ENCODE measurements at regions not wholly inside any gene's neighbourhood (a gene's known extent, or its start where the extent isn't known, plus 50 kb on each side); places are given as distances from the start of the nearest gene placed in this dataset.
"Not testable (repeated sequence)": the region's sequence is repeated elsewhere in the genome, so short reads cannot be mapped to it uniquely, and the experiment has no call there.

- H3K4me3 ChIP-seq, H3K9me3 ChIP-seq, DNase-seq, H3K36me3 ChIP-seq, H3K27me3 ChIP-seq: not testable (repeated sequence)
These were observed 83.5 kb upstream of the SFSWAP start for GRCh38 chr12:131627151-131628022.

DNA sequence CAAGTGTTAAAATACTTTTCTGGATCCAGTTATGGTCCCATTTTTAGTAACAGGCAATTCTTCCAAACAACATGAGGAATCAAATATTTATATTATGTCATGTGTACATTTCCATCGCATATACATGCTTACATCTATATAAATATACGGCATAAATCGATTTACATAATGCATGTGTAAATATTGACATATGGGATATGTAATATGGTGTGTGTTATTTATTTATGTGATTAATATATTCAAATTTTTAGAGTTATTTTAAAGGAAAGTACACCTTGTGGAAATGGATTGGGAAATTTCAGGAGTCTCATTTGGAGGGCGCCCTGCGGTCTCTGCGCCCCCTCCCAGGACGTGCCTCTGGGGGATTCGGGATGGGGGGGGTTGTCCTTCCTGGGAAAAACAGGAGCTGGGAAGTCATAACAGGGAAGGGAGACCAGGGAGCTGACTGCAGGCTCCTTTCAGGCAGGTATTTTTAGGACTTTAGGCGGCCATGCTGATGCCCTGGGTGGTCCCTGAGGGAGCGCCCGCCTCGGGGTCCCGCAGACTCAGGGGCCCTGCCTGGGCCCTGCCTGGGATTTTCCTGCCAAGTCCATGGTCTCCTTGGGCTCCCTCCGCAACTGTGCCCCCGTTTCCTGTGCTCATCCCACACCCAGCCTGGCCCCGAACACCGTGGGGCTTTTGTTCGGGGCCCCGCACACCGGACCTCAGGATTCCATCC lies 82.7 kb upstream of the SFSWAP start:
- Histone ChIP-seq H3K4me3 (no peak overlapping the region), H3K27me3 (peaks cover 5% of the 10 kb centered on the region; the same call in 1 of the 2 replicates), H3K36me3 (no peaks in the 10 kb centered on the region), H3K9me3 (no peaks in the 10 kb centered on the region)
- DNase-seq: no peak

DNA sequence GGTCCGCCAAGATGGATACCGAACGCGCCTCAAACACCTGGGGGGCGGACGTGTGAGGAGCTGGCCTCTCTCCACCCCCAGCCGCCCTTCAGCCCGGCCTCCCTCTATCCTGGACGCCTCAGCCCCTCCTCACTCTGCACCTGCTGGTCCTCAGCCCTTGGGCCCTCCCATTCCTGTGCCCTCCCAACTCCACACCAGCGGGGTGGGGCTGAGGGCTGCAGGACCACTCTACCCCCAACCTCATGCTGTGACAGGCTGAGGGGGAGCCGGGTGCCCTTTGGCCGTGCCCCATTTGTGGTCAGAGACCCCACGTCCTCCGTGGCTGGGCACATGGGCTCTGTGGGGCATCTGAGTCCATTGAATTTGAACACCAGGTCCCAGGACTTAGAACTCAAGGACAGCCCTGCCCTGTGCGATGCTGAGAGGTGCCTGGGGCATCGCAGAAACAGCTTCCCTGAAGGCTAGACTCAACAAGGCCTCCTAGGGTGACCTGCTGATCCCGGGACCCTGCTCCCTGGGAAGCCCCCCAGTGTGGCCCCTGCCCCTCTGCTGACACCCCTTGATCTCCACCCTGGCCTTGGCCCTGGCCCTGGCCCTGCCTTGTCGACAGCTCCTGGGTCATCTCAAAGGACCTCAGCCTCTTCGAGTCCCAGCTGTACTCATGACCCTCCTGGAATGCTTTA lies 82.0 kb upstream of the SFSWAP start:
- no peak for DNase-seq
- Histone ChIP-seq H3K27me3 (peaks cover 5% of the 10 kb centered on the region; the same call in 1 of the 2 replicates), H3K4me3 (no peak overlapping the region), H3K9me3 (no peaks in the 10 kb centered on the region), H3K36me3 (no peaks in the 10 kb centered on the region)

DNA sequence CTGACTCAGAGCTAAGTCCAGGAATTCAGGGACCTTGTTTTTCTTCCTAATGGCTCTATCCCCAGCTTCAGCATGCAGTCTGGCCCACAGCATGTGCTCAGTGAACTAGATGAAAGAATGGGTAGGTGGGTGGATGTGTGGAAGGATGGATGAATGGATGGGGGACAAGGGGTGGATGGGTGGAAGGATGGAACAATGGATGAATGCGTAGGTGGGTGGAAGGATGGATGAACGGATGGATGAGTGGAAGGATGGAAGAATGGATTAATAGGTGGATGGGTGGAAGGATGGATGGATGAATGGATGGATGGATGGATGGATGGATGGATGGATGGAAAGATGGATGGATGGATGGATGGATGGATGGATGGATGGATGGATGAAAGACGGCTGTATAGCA lies 79.7 kb upstream of the SFSWAP start:
- no peaks in the 10 kb centered on the region for H3K9me3 ChIP-seq
- H3K27me3 ChIP-seq: peaks cover 9% of the 10 kb centered on the region; the same call in 1 of the 2 replicates
- no peak for DNase-seq
- no peak overlapping the region for H3K4me3 ChIP-seq
- H3K36me3 ChIP-seq: no peaks in the 10 kb centered on the region

GRCh38 chr12:131631889-131632651 lies 78.8 kb upstream of the SFSWAP start:
- not testable (repeated sequence) for H3K27me3 ChIP-seq, H3K4me3 ChIP-seq, H3K9me3 ChIP-seq, H3K36me3 ChIP-seq, DNase-seq

GRCh38 chr12:131632652-131633023 lies 78.3 kb upstream of the SFSWAP start:
- H3K36me3 ChIP-seq, DNase-seq, H3K27me3 ChIP-seq: not testable (repeated sequence)

GRCh38 chr12:131633610-131634009 lies 77.3 kb upstream of the SFSWAP start:
- not testable (repeated sequence) for DNase-seq, H3K36me3 ChIP-seq, H3K27me3 ChIP-seq, H3K4me3 ChIP-seq, H3K9me3 ChIP-seq

More at GRCh38 chr12:131632652-131633023, 78.3 kb upstream of the SFSWAP start:
- not testable (repeated sequence) for H3K4me3 ChIP-seq, H3K9me3 ChIP-seq

GRCh38 chr12:131634037-131634436 lies 76.9 kb upstream of the SFSWAP start:
- DNase-seq: no peak
- Histone ChIP-seq H3K36me3 (no peaks in the 10 kb centered on the region), H3K27me3 (peaks cover 4% of the 10 kb centered on the region; the same call in 1 of the 2 replicates), H3K4me3 (no peak overlapping the region), H3K9me3 (no peaks in the 10 kb centered on the region)

DNA sequence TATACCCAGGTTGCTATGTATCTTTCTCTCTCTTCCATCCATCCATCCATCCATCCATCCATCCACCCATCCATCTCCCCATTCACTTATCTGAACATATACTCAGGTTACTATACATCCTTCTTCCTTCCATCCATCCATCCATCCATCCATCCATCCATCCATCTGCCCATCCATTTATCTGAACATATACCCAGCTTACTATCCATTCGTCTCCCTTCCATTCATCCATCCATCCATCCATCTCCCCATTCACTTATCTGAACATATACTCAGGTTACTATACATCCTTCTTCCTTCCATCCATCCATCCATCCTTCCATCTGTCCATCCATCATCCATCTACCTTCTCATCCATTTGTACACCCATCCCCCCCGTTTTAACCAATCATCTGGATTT lies 75.9 kb upstream of the SFSWAP start:
- not testable (repeated sequence) for H3K36me3 ChIP-seq, H3K4me3 ChIP-seq, H3K9me3 ChIP-seq, H3K27me3 ChIP-seq, DNase-seq

DNA sequence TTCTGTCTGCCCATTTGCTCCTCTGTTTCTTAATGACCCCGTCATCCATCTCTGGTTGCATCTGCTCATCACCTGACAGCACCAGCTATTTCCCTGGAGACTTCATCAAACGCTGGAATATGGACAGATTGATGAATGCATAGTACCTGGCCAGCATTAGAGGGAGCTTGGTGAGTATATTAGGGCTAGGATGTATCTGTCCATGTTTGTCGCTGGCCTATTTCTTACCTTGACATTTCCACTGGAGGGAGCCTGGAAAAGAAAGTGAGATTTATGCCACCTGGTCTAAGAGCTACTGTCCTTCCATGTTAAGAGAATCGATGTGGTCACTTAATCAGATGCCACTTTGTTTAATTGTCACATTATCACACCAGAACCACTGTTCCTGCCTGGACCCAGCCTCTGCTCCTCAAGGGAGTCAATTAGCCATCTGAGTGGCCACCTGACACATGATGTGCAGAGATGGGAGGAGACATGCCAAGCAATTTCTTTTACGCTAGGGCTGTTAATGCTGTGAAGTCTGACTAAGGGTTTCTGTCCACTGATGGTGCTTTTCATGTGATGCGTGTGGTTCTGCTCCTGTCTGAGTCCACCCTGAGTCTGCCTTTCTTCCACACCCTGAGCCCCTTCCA lies 75.3 kb upstream of the SFSWAP start:
- Histone ChIP-seq H3K36me3 (no peaks in the 10 kb centered on the region), H3K4me3 (no peak overlapping the region), H3K9me3 (no peaks in the 10 kb centered on the region), H3K27me3 (peaks cover 4% of the 10 kb centered on the region; the same call in 1 of the 2 replicates)
- DNase-seq: no peak

DNA sequence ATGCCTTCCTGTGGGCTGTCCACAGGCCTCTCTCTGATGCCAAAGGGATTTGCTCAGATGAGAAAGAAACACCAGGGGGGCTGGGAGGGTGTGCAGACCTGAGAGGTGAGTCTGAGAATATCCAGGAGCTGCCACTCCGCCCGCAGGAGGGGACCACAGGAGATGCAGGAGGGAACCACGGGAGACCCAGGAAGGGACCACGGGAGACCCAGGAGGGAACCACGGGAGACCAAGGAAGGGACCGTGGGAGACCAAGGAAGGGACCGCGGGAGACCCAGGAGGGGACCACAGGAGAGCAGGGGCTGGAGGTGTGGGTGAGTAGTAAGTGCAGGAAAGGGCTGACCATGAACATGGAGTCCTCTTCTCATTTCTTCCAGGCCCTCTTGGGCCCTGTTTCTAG lies 74.6 kb upstream of the SFSWAP start:
- DNase-seq: no peak
- Histone ChIP-seq H3K36me3 (no peaks in the 10 kb centered on the region), H3K9me3 (no peaks in the 10 kb centered on the region), H3K27me3 (peaks cover 4% of the 10 kb centered on the region; the same call in 1 of the 2 replicates), H3K4me3 (no peak overlapping the region)

GRCh38 chr12:131636940-131637750 lies 73.7 kb upstream of the SFSWAP start:
- Histone ChIP-seq H3K9me3 (no peaks in the 10 kb centered on the region), H3K27me3 (peaks cover 4% of the 10 kb centered on the region; the same call in 1 of the 2 replicates), H3K36me3 (no peaks in the 10 kb centered on the region), H3K4me3 (no peak overlapping the region)
- DNase-seq: no peak

DNA sequence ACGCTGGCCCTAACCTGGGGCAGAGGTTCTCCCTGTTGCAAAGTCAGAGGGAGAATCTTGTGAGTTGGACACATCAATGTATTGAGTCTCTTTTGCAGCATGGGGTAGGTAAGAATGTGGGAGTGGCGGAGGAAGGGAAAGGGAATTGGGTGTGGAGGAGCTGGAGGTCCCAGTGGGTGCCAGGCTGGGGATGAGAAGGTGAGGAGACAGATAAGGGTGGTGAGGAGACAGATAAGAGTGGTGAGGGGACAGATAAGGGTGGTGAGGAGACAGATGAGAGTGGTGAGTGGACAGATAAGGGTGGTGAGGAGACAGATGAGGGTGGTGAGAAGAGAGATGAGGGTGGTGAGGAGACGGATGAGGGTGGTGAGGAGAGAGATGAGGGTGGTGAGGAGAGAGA lies 72.9 kb upstream of the SFSWAP start:
- Histone ChIP-seq H3K4me3 (no peak overlapping the region), H3K27me3 (peaks cover 4% of the 10 kb centered on the region; the same call in 1 of the 2 replicates), H3K36me3 (no peaks in the 10 kb centered on the region), H3K9me3 (no peaks in the 10 kb centered on the region)
- DNase-seq: no peak

DNA sequence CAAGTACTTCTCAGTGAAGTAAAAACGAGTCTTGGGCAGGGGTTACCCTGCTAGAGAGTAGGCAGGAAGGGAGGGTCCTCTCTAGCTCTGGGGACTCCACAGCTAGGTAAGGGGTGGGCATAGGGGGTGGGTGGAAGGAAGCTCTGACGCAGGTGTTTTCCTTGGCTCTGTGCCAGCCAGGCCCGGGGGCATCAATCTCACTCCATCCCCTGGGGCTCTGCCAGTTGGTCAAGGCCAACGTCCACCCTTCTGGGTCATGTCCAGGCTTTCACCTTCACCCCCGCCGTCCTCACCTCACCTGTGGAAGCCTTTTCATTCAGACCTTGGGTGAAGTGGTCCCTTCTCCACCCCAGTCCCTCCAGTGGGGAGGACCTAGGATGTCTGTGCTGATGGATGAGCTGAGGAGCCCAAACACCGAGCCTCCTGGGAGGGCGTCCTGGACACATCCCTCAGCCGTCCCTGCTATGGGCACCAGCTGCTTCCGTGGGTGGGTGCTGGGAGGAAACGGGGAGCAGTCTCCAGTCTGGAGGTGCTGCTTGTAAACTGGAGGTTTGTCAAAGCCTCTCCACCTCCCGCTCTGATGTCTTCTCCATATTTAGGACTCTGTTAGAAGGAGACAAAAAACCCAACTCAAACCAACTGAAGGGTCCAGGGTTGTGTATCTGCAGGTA lies 71.5 kb upstream of the SFSWAP start:
- Histone ChIP-seq H3K4me3 (no peak overlapping the region), H3K36me3 (no peaks in the 10 kb centered on the region), H3K27me3 (peaks cover 4% of the 10 kb centered on the region; the same call in 1 of the 2 replicates), H3K9me3 (no peaks in the 10 kb centered on the region)
- DNase-seq: no peak

DNA sequence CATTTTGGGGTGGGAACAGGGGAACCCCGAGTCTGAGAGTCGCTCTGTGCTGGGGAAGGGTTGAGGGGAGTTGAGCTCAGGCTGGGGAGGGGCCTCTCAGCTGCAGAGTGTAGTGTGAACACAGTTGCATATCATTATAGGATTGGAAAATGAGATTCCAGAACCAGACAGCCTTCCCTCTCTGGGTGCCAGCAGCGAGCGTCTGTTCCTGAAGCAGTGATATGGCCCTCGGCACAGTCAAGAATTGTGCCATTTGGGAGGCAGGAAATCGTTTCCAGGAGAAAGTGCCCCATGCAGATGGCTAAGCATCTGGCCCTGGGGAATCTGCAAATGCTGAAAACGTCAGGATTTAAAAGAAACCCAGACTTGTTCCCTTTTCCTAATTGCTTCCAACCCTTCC lies 70.4 kb upstream of the SFSWAP start:
- no peak overlapping the region for H3K4me3 ChIP-seq
- no peaks in the 10 kb centered on the region for H3K36me3 ChIP-seq
- no peaks in the 10 kb centered on the region; the same call in 1 of the 2 replicates for H3K27me3 ChIP-seq
- H3K9me3 ChIP-seq: no peaks in the 10 kb centered on the region
- DNase-seq: no peak
